Tibial artery (tissue), 4 donors: ENCODE measurements at regions not wholly inside any gene's neighbourhood (a gene's known extent, or its start where the extent isn't known, plus 50 kb on each side); places are given as distances from the start of the nearest gene placed in this dataset.

Experiments used
- DNase-seq, 2 donors: peaks; one replicate each; pipeline ENCODE4 v3.0.0-alpha.2; 2019
- H3K27ac ChIP-seq, 2 donors: fragments of 200-600 bp; sonication (generic) in 1 of 2; 1 replicate in 1 of 2; 2 replicates in 1 of 2; pipeline ENCODE4 v1.5.1; 2018 to 2019; ENCODE audit warnings: mild to moderate bottlenecking in 1 of 2
- H3K27me3 ChIP-seq, 2 donors: fragments of 200-600 bp; sonication (generic) in 1 of 2; one replicate each; pipeline versions ENCODE4 v1.5.1 to v1.6.0; 2016 to 2019
- H3K36me3 ChIP-seq, 3 donors: fragments of 200-600 bp; sonication (generic) in 2 of 3; one replicate each; pipeline ENCODE4 v1.5.1; 2016 to 2019; ENCODE audit warnings: mild to moderate bottlenecking in 2 of 3
- H3K4me1 ChIP-seq, 4 donors: fragments of 200-600 bp; sonication (generic) in 2 of 4; 1 replicate in 3 of 4; 2 replicates in 1 of 4; pipeline ENCODE4 v1.5.1; 2016 to 2019
- H3K4me3 ChIP-seq, 2 donors: fragments of 200-600 bp; sonication (generic) in 1 of 2; 1 replicate in 1 of 2; 2 replicates in 1 of 2; pipeline ENCODE4 v1.5.1; 2018 to 2019; ENCODE audit warnings: mild to moderate bottlenecking in 2 of 2
- H3K9me3 ChIP-seq, 3 donors: fragments of 200-600 bp; sonication (generic) in 1 of 3; one replicate each; pipeline ENCODE4 v1.5.1; 2016 to 2019
- CTCF ChIP-seq, 2 experiments: fragments of 200-600 bp in 1 of 2; fragments of 450-650 bp in 1 of 2; IDR thresholded peaks; one replicate each; pipeline ENCODE4 v1.5.1; 2017 to 2019; ENCODE audit warnings: antibody characterized with exemption in 2 of 2, mild to moderate bottlenecking in 1 of 2, moderate library complexity in 1 of 2
- intact Hi-C: fragments of 100-400 bp; cut with DNase I; formaldehyde crosslinking; loops from one replicate; pipeline ENCODE4 v1.15.0; 2023; ENCODE audit warnings: low total_unique reads

GRCh38 chr12:68489273-68489672, 121.4 kb upstream of the RAP1B start:
- Histone ChIP-seq H3K4me1 (peaks cover 0 to 2% (median 0%) of the 10 kb centered on the region in 4 donors), H3K9me3 (no peaks in the 10 kb centered on the region), H3K27ac (no peak overlapping the region), H3K36me3 (no peaks in the 10 kb centered on the region), H3K4me3 (no peak overlapping the region), H3K27me3 (no peaks in the 10 kb centered on the region)
- no peak for TF ChIP-seq CTCF (IDR thresholded peaks at IDR 0.05)
- DNase-seq = no peak
- intact Hi-C loops = no loop called here

- Histone ChIP-seq H3K27me3 (no peaks in the 10 kb centered on the region), H3K36me3 (no peaks in the 10 kb centered on the region), H3K4me1 (peaks cover 0 to 14% (median 5%) of the 10 kb centered on the region in 4 donors), H3K27ac (no peak overlapping the region), H3K4me3 (no peak overlapping the region), H3K9me3 (no peaks in the 10 kb centered on the region)
- DNase-seq = no peak
- no peak for TF ChIP-seq CTCF (IDR thresholded peaks at IDR 0.05)
- intact Hi-C loops = no loop called here
Measured at GRCh38 chr12:68490476-68490875, 120.2 kb upstream of the RAP1B start.

- peaks cover 0 to 23% (median 8%) of the 10 kb centered on the region in 4 donors for H3K4me1 ChIP-seq
Measured at GRCh38 chr12:68491204-68491960, 119.3 kb upstream of the RAP1B start.

GRCh38 chr12:68495336-68496070, 115.2 kb upstream of the RAP1B start:
- no peak for DNase-seq
- intact Hi-C loops = loop anchor here (5.0 kb wide), 1 partner anchor 37 kb away; no protein-coding TSS in a partner anchor
- H3K9me3 ChIP-seq = no peaks in the 10 kb centered on the region
- no peak overlapping the region for H3K4me3 ChIP-seq
- H3K27ac ChIP-seq = peak overlapping the region; percentile 56 to 57
- H3K4me1 ChIP-seq = peaks cover 0 to 41% (median 12%) of the 10 kb centered on the region in 4 donors
- no peaks in the 10 kb centered on the region for H3K27me3 ChIP-seq
- no peak for TF ChIP-seq CTCF (IDR thresholded peaks at IDR 0.05)
- no peaks in the 10 kb centered on the region for H3K36me3 ChIP-seq

More at GRCh38 chr12:68491204-68491960, 119.3 kb upstream of the RAP1B start:
- no peak overlapping the region for H3K27ac ChIP-seq
- no peaks in the 10 kb centered on the region for H3K9me3 ChIP-seq
- intact Hi-C loops = no loop called here
- no peak for DNase-seq
- H3K27me3 ChIP-seq = no peaks in the 10 kb centered on the region
- no peak overlapping the region for H3K4me3 ChIP-seq
- TF ChIP-seq CTCF (IDR thresholded peaks at IDR 0.05) = no peak
- H3K36me3 ChIP-seq = no peaks in the 10 kb centered on the region

GRCh38 chr12:68497107-68497506, 113.6 kb upstream of the RAP1B start:
- Histone ChIP-seq H3K4me3 (no peak overlapping the region), H3K27ac (peak overlapping the region; percentile 56 to 57), H3K36me3 (no peaks in the 10 kb centered on the region)

More at GRCh38 chr12:68497107-68497506, 113.6 kb upstream of the RAP1B start:
- no peaks in the 10 kb centered on the region for H3K27me3 ChIP-seq
- no peaks in the 10 kb centered on the region for H3K9me3 ChIP-seq
- no peak for DNase-seq
- intact Hi-C loops = loop anchor here (5.0 kb wide), 1 partner anchor 35 kb away; no protein-coding TSS in a partner anchor
- H3K4me1 ChIP-seq = peaks cover 0 to 41% (median 12%) of the 10 kb centered on the region in 4 donors
- TF ChIP-seq CTCF (IDR thresholded peaks at IDR 0.05) = no peak
